NCI-H2081 (cell line): ENCODE measurements at regions not wholly inside any gene's neighbourhood (a gene's known extent, or its start where the extent isn't known, plus 50 kb on each side); places are given as distances from the start of the nearest gene placed in this dataset.
A peak's percentile ranks its signal among the peaks of the same experiment; 100 is the strongest.
"Not testable (repeated sequence)": the region's sequence is repeated elsewhere in the genome, so short reads cannot be mapped to it uniquely, and the experiment has no call there.

Experiments used
- DNase-seq, 2 experiments: peaks; one replicate each; lab custom pipeline; 2025; lab: John Stamatoyannopoulos, UW

- no peak for DNase-seq
Measured at GRCh38 chr5:87751824-87752223, 339.1 kb upstream of the CCNH start.

- peak in 1 of 2 experiments; percentile 1 for DNase-seq
Measured at GRCh38 chr5:87746891-87747377, 334.2 kb upstream of the CCNH start.

GRCh38 chr5:87746341-87746740 lies 333.6 kb upstream of the CCNH start:
- no peak for DNase-seq

- no peak for DNase-seq
Measured at GRCh38 chr5:87741881-87742280, 329.2 kb upstream of the CCNH start.

- DNase-seq: no peak
Measured at GRCh38 chr5:87735923-87736322, 323.2 kb upstream of the CCNH start.

- DNase-seq: no peak
Measured at GRCh38 chr5:87733897-87734296, 321.2 kb upstream of the CCNH start.

GRCh38 chr5:87732875-87733768 lies 320.4 kb upstream of the CCNH start:
- DNase-seq: peak; percentile 14 to 68

GRCh38 chr5:87729781-87730180 lies 317.1 kb upstream of the CCNH start:
- no peak for DNase-seq

GRCh38 chr5:87722286-87722685 lies 309.6 kb upstream of the CCNH start:
- no peak for DNase-seq

- DNase-seq: not testable (repeated sequence)
Measured at GRCh38 chr5:87718224-87718925, 305.6 kb upstream of the CCNH start.

- DNase-seq: no peak
Measured at GRCh38 chr5:87717761-87718160, 305.0 kb upstream of the CCNH start.

GRCh38 chr5:87705876-87706275 lies 293.1 kb upstream of the CCNH start:
- no peak for DNase-seq

- DNase-seq: no peak
Measured at GRCh38 chr5:87686975-87687374, 274.2 kb upstream of the CCNH start.

- no peak for DNase-seq
Measured at GRCh38 chr5:87686018-87686417, 273.3 kb upstream of the CCNH start.

- no peak for DNase-seq
Measured at GRCh38 chr5:87674235-87674634, 261.5 kb upstream of the CCNH start.

- no peak for DNase-seq
Measured at GRCh38 chr5:87671146-87671545, 258.4 kb upstream of the CCNH start.

- no peak for DNase-seq
Measured at GRCh38 chr5:87665166-87665565, 252.4 kb upstream of the CCNH start.

- DNase-seq: no peak
Measured at GRCh38 chr5:87661784-87662566, 249.2 kb upstream of the CCNH start.

- DNase-seq: no peak
Measured at GRCh38 chr5:87653242-87653641, 240.5 kb upstream of the CCNH start.

- no peak for DNase-seq
Measured at GRCh38 chr5:87650284-87650683, 237.6 kb upstream of the CCNH start.

- DNase-seq: no peak
Measured at GRCh38 chr5:87649455-87649854, 236.7 kb upstream of the CCNH start.

GRCh38 chr5:87645224-87645623 lies 232.5 kb upstream of the CCNH start:
- DNase-seq: peak; percentile 19 to 48
